Coronary artery (tissue), 2 donors: ENCODE measurements at regions not wholly inside any gene's neighbourhood (a gene's known extent, or its start where the extent isn't known, plus 50 kb on each side); places are given as distances from the start of the nearest gene placed in this dataset.

ENCODE experiments used
- DNase-seq: peaks from one replicate; pipeline ENCODE4 v3.0.0-alpha.2; 2017; ENCODE audit warnings: low spot score
- H3K27ac ChIP-seq, 2 donors: fragments of 200-600 bp; sonication (generic); one replicate each; pipeline ENCODE4 v1.5.1; 2016 to 2019
- H3K4me3 ChIP-seq: fragments of 200-600 bp; sonication (generic); 2 replicates; pipeline ENCODE4 v1.5.1; 2016; ENCODE audit warnings: mild to moderate bottlenecking, moderate library complexity
- CTCF ChIP-seq: fragments of 200-600 bp; sonication (generic); IDR thresholded peaks from one replicate; pipeline ENCODE4 v1.5.1; 2019; ENCODE audit warnings: antibody characterized with exemption

- no peak for DNase-seq
- Histone ChIP-seq H3K4me3 (no peak overlapping the region), H3K27ac (no peak overlapping the region)
- TF ChIP-seq CTCF: no peak
Observed at GRCh38 chr4:19236473-19236872, 1015.2 kb upstream of the SLIT2 start.

- no peak overlapping the region for H3K4me3 ChIP-seq
- no peak for TF ChIP-seq CTCF
Observed at GRCh38 chr4:19230906-19231545, 1020.7 kb upstream of the SLIT2 start.

DNA sequence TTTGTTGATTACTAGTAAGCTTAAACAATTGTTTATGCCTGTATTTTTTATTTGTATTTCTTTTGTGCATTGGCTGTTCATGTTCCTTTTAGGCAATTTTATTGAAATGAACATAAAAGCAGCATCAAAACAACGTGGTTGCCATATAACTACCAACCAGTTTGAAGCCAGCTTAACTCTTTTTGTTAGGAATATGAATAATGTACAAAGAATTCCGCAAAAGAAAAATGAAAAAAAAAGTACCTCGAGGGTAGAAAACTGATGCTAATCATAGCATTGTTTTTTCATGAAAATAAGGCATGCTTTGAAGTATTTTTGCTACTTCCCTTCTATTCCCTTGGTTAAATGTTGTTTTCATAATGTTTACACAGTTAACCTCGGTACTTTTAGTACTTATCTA, 1024.0 kb upstream of the SLIT2 start:
- no peak for TF ChIP-seq CTCF
- no peak for DNase-seq
- no peak overlapping the region for H3K4me3 ChIP-seq
- H3K27ac ChIP-seq: no peak overlapping the region

More at GRCh38 chr4:19230906-19231545, 1020.7 kb upstream of the SLIT2 start:
- no peak for DNase-seq
- H3K27ac ChIP-seq: no peak overlapping the region

DNA sequence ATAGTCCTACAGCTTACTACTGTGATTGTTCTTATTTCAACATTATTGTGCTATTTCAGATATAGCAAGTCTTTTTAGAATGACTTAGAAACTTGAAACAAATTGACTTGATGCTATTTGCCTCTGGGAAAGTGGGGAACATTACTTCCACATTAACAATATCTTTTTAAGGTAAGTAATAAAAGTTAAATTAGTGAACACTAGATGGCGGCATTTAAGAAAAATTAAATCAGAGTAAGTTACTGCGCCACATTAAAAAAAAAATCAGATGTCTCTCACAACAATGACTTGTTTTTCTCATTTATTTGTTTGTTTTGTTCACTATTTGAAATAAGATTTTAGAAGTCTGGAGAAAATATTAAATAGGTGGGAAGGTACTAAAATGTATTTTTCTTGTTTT, 1026.9 kb upstream of the SLIT2 start:
- Histone ChIP-seq H3K27ac (no peak overlapping the region), H3K4me3 (no peak overlapping the region)
- DNase-seq: no peak
- no peak for TF ChIP-seq CTCF

- no peak overlapping the region for H3K4me3 ChIP-seq
- no peak for DNase-seq
- no peak for TF ChIP-seq CTCF
Observed at GRCh38 chr4:19216476-19216875, 1035.2 kb upstream of the SLIT2 start.

DNA sequence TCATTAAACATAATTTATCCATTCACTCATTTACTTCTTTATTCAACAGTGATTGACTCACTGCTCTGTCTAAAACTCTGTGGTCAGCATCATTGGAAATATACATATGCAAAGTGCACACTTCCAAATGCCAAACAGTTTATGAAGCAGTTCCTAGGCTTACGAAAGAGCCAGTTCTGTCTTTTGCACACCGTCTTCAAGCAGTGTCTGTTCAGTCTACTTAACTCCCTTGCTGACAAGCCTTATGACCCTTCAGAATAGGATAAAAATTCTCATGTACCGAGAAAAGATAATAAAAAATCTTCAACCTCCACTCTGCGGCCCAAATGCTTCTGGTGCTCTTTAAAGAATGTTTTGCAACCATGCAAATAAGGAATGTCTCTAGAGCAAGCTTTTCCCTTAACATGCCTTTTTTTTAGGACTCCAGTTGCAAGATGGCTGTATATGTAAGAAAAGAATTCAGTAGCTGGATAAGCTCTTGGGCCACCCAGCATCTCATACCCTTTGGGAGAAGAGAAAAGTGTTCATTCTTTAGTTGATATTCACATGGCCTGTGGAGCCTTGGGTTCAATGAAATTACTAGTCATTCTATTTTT, 1037.0 kb upstream of the SLIT2 start:
- no peak for TF ChIP-seq CTCF
- H3K4me3 ChIP-seq: no peak overlapping the region
- no peak for DNase-seq
- H3K27ac ChIP-seq: no peak overlapping the region

More at GRCh38 chr4:19216476-19216875, 1035.2 kb upstream of the SLIT2 start:
- H3K27ac ChIP-seq: no peak overlapping the region

GRCh38 chr4:19213388-19213787, 1038.3 kb upstream of the SLIT2 start:
- Histone ChIP-seq H3K4me3 (no peak overlapping the region), H3K27ac (no peak overlapping the region)
- no peak for TF ChIP-seq CTCF
- no peak for DNase-seq
